Sigmoid colon (tissue), 6 donors: ENCODE measurements at regions not wholly inside any gene's neighbourhood (a gene's known extent, or its start where the extent isn't known, plus 50 kb on each side); places are given as distances from the start of the nearest gene placed in this dataset.

Experiments used
- DNase-seq: peaks from one replicate; pipeline ENCODE4 v3.0.0-alpha.2; 2019
- H3K27ac ChIP-seq, 4 donors: fragments of 200-600 bp; sonication (generic); one replicate each; pipeline ENCODE4 v1.5.1; 2016 to 2019; ENCODE audit warnings: mild to moderate bottlenecking in 1 of 4
- H3K27me3 ChIP-seq, 3 donors: fragments of 200-600 bp; sonication (generic); one replicate each; pipeline ENCODE4 v1.5.1; 2019; ENCODE audit warnings: mild to moderate bottlenecking in 1 of 3
- H3K36me3 ChIP-seq, 4 donors: fragments of 200-600 bp; sonication (generic); one replicate each; pipeline ENCODE4 v1.5.1; 2016 to 2019
- H3K4me1 ChIP-seq, 4 donors: fragments of 200-600 bp; sonication (generic); one replicate each; pipeline ENCODE4 v1.5.1; 2017 to 2019
- H3K4me3 ChIP-seq, 4 donors: fragments of 200-600 bp; sonication (generic); one replicate each; pipeline ENCODE4 v1.5.1; 2017 to 2019; ENCODE audit warnings: mild to moderate bottlenecking in 2 of 4, moderate library complexity in 1 of 4
- H3K9me3 ChIP-seq, 4 donors: fragments of 200-600 bp in 3 of 4; sonication (generic) in 3 of 4; one replicate each; pipeline versions ENCODE4 v1.5.1 to v1.6.1; 2013 to 2019
- CTCF ChIP-seq, 4 experiments: fragments of 450-650 bp in 3 of 4; fragments of 200-600 bp in 1 of 4; IDR thresholded peaks; one replicate each; pipeline ENCODE4 v1.5.1; 2016 to 2019; ENCODE audit warnings: antibody characterized with exemption in 4 of 4, mild to moderate bottlenecking in 3 of 4, moderate library complexity in 2 of 4
- EP300 ChIP-seq, 4 donors: sonication (generic); formaldehyde crosslinking; IDR thresholded peaks; one replicate each; pipeline ENCODE4 v1.6.1; 2017; ENCODE audit warnings: antibody characterized with exemption in 4 of 4
- POLR2A ChIP-seq, 2 donors: fragments of 450-650 bp; IDR thresholded peaks; one replicate each; pipeline ENCODE4 v1.6.1; 2016; ENCODE audit warnings: antibody characterized with exemption in 2 of 2, mild to moderate bottlenecking in 2 of 2, moderate library complexity in 2 of 2
- POLR2AphosphoS5 ChIP-seq, 4 donors: sonication (generic); formaldehyde crosslinking; IDR thresholded peaks; one replicate each; pipeline ENCODE4 v1.6.1; 2017; ENCODE audit warnings: antibody characterized with exemption in 4 of 4
- WGBS, 2 donors: extraction: QIAGEN DNeasy Blood & Tissue Kit; methylation state at CpG; one replicate each; pipeline ENCODE4 v1.1.7; 2013; 5-methylcytosine and 5-hydroxymethylcytosine counted together
- intact Hi-C: fragments of 100-400 bp; cut with DNase I; formaldehyde crosslinking; loops from one replicate; pipeline ENCODE4 v1.15.1; 2023
- donor health status: healthy with polysubstance abuse.
- donor health status: healthy.

GRCh38 chr16:17831330-17831729 lies 360.6 kb upstream of the XYLT1 start:
- 46 to 78% methylated on average over 5 of the region's 5 CpGs for WGBS, 2 donors
- TF ChIP-seq POLR2A (IDR thresholded peaks at IDR 0.05) (no peak), CTCF (IDR thresholded peaks at IDR 0.05) (no peak), POLR2AphosphoS5 (IDR thresholded peaks at IDR 0.05) (no peak), EP300 (IDR thresholded peaks at IDR 0.05) (no peak)

GRCh38 chr16:17830651-17831050 lies 359.9 kb upstream of the XYLT1 start:
- no peak for DNase-seq
- H3K27me3 ChIP-seq, result no peaks in the 10 kb centered on the region
- H3K4me3 ChIP-seq, result no peak overlapping the region
- peaks cover 0 to 26% (median 14%) of the 10 kb centered on the region in 4 donors for H3K4me1 ChIP-seq
- no peaks in the 10 kb centered on the region for H3K36me3 ChIP-seq
- WGBS, 2 donors, result 77 to 85% methylated on average over 2 of the region's 2 CpGs
- no peak overlapping the region for H3K27ac ChIP-seq
- intact Hi-C loops, result no loop called here
- H3K9me3 ChIP-seq, result no peaks in the 10 kb centered on the region
- TF ChIP-seq EP300 (IDR thresholded peaks at IDR 0.05) (no peak), CTCF (IDR thresholded peaks at IDR 0.05) (no peak), POLR2AphosphoS5 (IDR thresholded peaks at IDR 0.05) (no peak), POLR2A (IDR thresholded peaks at IDR 0.05) (no peak)

More at GRCh38 chr16:17831330-17831729, 360.6 kb upstream of the XYLT1 start:
- Histone ChIP-seq H3K4me3 (no peak overlapping the region), H3K9me3 (no peaks in the 10 kb centered on the region), H3K27ac (no peak overlapping the region), H3K27me3 (no peaks in the 10 kb centered on the region), H3K4me1 (peaks cover 0 to 26% (median 14%) of the 10 kb centered on the region in 4 donors), H3K36me3 (no peaks in the 10 kb centered on the region)
- DNase-seq, result no peak
- intact Hi-C loops, result no loop called here

- intact Hi-C loops, result loop anchor here (5.0 kb wide), 1 partner anchor 83 kb away; no protein-coding TSS in a partner anchor
- Histone ChIP-seq H3K4me3 (no peak overlapping the region), H3K9me3 (no peaks in the 10 kb centered on the region), H3K36me3 (no peaks in the 10 kb centered on the region), H3K27me3 (no peaks in the 10 kb centered on the region), H3K27ac (peak overlapping the region in 1 of 4 donors; percentile 33), H3K4me1 (peaks cover 0 to 26% (median 14%) of the 10 kb centered on the region in 4 donors)
- no peak for DNase-seq
- no peak for TF ChIP-seq POLR2A (IDR thresholded peaks at IDR 0.05)
- no peak for TF ChIP-seq CTCF (IDR thresholded peaks at IDR 0.05)
- no peak for TF ChIP-seq EP300 (IDR thresholded peaks at IDR 0.05)
- peak in 2 of 4 donors; percentile 31 to 53 for TF ChIP-seq POLR2AphosphoS5 (IDR thresholded peaks at IDR 0.05)
- WGBS, 2 donors, result 58 to 59% methylated on average over 3 of the region's 3 CpGs
Observed at GRCh38 chr16:17829811-17830210, 359.1 kb upstream of the XYLT1 start.

- no peaks in the 10 kb centered on the region for H3K9me3 ChIP-seq
- no peak overlapping the region for H3K4me3 ChIP-seq
- peaks cover 0 to 26% (median 14%) of the 10 kb centered on the region in 4 donors for H3K4me1 ChIP-seq
- no peaks in the 10 kb centered on the region for H3K27me3 ChIP-seq
- DNase-seq, result no peak
- H3K36me3 ChIP-seq, result no peaks in the 10 kb centered on the region
- intact Hi-C loops, result loop anchor here (5.0 kb wide), 1 partner anchor 81 kb away; no protein-coding TSS in a partner anchor
- WGBS, 2 donors, result 2 to 13% methylated on average over 2 of the region's 2 CpGs
- peak overlapping the region in 1 of 4 donors; percentile 12 for H3K27ac ChIP-seq
- peak in 1 of 4 donors; percentile 65 for TF ChIP-seq POLR2AphosphoS5 (IDR thresholded peaks at IDR 0.05)
- peak in 1 of 4 donors; percentile 3 for TF ChIP-seq EP300 (IDR thresholded peaks at IDR 0.05)
- no peak for TF ChIP-seq POLR2A (IDR thresholded peaks at IDR 0.05)
- no peak for TF ChIP-seq CTCF (IDR thresholded peaks at IDR 0.05)
Observed at GRCh38 chr16:17828012-17828411, 357.3 kb upstream of the XYLT1 start.

- H3K4me1 ChIP-seq, result peaks cover 0 to 26% (median 14%) of the 10 kb centered on the region in 4 donors
- no peaks in the 10 kb centered on the region for H3K36me3 ChIP-seq
- intact Hi-C loops, result loop anchor here (5.0 kb wide), 1 partner anchor 80 kb away; no protein-coding TSS in a partner anchor
- TF ChIP-seq POLR2AphosphoS5 (IDR thresholded peaks at IDR 0.05) (no peak), CTCF (IDR thresholded peaks at IDR 0.05) (no peak), EP300 (IDR thresholded peaks at IDR 0.05) (no peak), POLR2A (IDR thresholded peaks at IDR 0.05) (no peak)
- no peak for DNase-seq
- H3K27ac ChIP-seq, result peak overlapping the region in 1 of 4 donors; percentile 12
- 91 to 95% methylated on average over 1 of the region's 1 CpG for WGBS, 2 donors
- no peaks in the 10 kb centered on the region for H3K27me3 ChIP-seq
- H3K4me3 ChIP-seq, result no peak overlapping the region
- no peaks in the 10 kb centered on the region for H3K9me3 ChIP-seq
Observed at GRCh38 chr16:17827313-17827712, 356.6 kb upstream of the XYLT1 start.
